H1 (cell line): ENCODE measurements at regions not wholly inside any gene's neighbourhood (a gene's known extent, or its start where the extent isn't known, plus 50 kb on each side); places are given as distances from the start of the nearest gene placed in this dataset.

Experiments
- CTCF ChIA-PET: fragments of 300-600 bp; sonication (Branson Sonifier 250); formaldehyde crosslinking; loops from one replicate; lab custom pipeline; 2021; ENCODE audit not compliant: partially characterized antibody; lab: Charles Lee
- POLR2A ChIA-PET: fragments of 300-600 bp; sonication (Branson Sonifier 250); formaldehyde crosslinking; loops from one replicate; lab custom pipeline; 2021; ENCODE audit warnings: inconsistent platforms; ENCODE audit not compliant: partially characterized antibody; lab: Charles Lee
- DNase-seq, 2 experiments: peaks; one replicate each; pipeline versions ENCODE4 v3.0.0 to v3.0.0-alpha.2; 2010 to 2022; ENCODE audit warnings: low spot score in 2 of 2, low read depth in 1 of 2, mixed read lengths in 1 of 2
- FAIRE-seq: peaks from 2 replicates; lab custom pipeline; 2011; peaks lifted over from hg19 to GRCh38; lab: Jason Lieb, UNC
- H2AFZ ChIP-seq: 2 replicates; pipeline ENCODE4 v1.8.1; 2012; ENCODE audit warnings: low read length, inconsistent platforms
- H2AK5ac ChIP-seq: 2 replicates; pipeline ENCODE4 v1.6.1; 2013; ENCODE audit warnings: low read depth, low read length
- H2BK120ac ChIP-seq: replicated peaks from 2 replicates; pipeline ENCODE3; 2013; ENCODE audit warnings: low read depth, low read length, inconsistent platforms
- H2BK12ac ChIP-seq: 2 replicates; pipeline ENCODE4 v1.6.1; 2013; ENCODE audit warnings: low read depth, low read length
- H2BK15ac ChIP-seq: 2 replicates; pipeline ENCODE4 v1.6.1; 2013; ENCODE audit warnings: low read length
- H2BK20ac ChIP-seq: 2 replicates; pipeline ENCODE4 v1.6.1; 2013; ENCODE audit warnings: low read length
- H2BK5ac ChIP-seq: 2 replicates; pipeline ENCODE4 v1.6.1; 2013; ENCODE audit warnings: low read depth, low read length
- H3K14ac ChIP-seq: 2 replicates; pipeline ENCODE4 v1.6.1; 2013; ENCODE audit warnings: inconsistent platforms; ENCODE audit not compliant: insufficient read length
- H3K18ac ChIP-seq: 2 replicates; pipeline ENCODE4 v1.6.1; 2013; ENCODE audit warnings: low read length; ENCODE audit errors: extremely low read depth
- H3K23ac ChIP-seq: 2 replicates; pipeline ENCODE4 v1.6.1; 2013; ENCODE audit warnings: inconsistent platforms; ENCODE audit not compliant: insufficient read length
- H3K23me2 ChIP-seq: 2 replicates; pipeline ENCODE4 v1.6.1; 2013; ENCODE audit warnings: low read depth, low read length
- H3K27ac ChIP-seq: 2 replicates; pipeline ENCODE4 v1.6.1; 2011; ENCODE audit warnings: low read depth, low read length, inconsistent platforms
- H3K27me3 ChIP-seq, 4 experiments: replicated peaks in 1 of 4; 1 replicate in 1 of 4; 2 replicates in 3 of 4; pipeline versions ENCODE4 v1.6.1 to v1.8.1; 2011 to 2013; ENCODE audit warnings: low read length in 3 of 4, mild to moderate bottlenecking in 3 of 4, inconsistent platforms in 2 of 4, mixed read lengths in 2 of 4, moderate library complexity in 1 of 4; ENCODE audit not compliant: control insufficient read depth in 3 of 4, insufficient read depth in 3 of 4; ENCODE audit errors: extremely low read depth in 1 of 4
- H3K36me3 ChIP-seq, 4 experiments: 2 replicates each; pipeline versions ENCODE4 v1.6.1 to v1.8.1; 2011 to 2013; ENCODE audit warnings: mild to moderate bottlenecking in 4 of 4, low read length in 3 of 4, moderate library complexity in 2 of 4, control low read depth in 1 of 4, inconsistent platforms in 1 of 4; ENCODE audit not compliant: insufficient read depth in 4 of 4, control insufficient read depth in 2 of 4
- H3K4ac ChIP-seq: replicated peaks from 2 replicates; pipeline ENCODE3; 2013; ENCODE audit warnings: low read length, low read depth, mixed read lengths, inconsistent platforms; ENCODE audit not compliant: insufficient read length
- H3K4me1 ChIP-seq, 4 experiments: replicated peaks in 1 of 4; 1 replicate in 1 of 4; 2 replicates in 3 of 4; pipeline versions ENCODE4 v1.6.1 to v1.8.1; 2011 to 2013; ENCODE audit warnings: low read length in 3 of 4, inconsistent platforms in 2 of 4, mixed read lengths in 1 of 4; ENCODE audit not compliant: insufficient read depth in 4 of 4, control insufficient read depth in 3 of 4
- H3K4me2 ChIP-seq, 2 experiments: 2 replicates each; pipeline versions ENCODE4 v1.6.1 to v1.8.1; 2011 to 2013; ENCODE audit warnings: low read depth in 2 of 2, low read length in 2 of 2, control low read depth in 1 of 2, inconsistent platforms in 1 of 2, mild to moderate bottlenecking in 1 of 2; ENCODE audit not compliant: insufficient read depth in 1 of 2
- H3K4me3 ChIP-seq, 4 experiments: fragments of 200-600, 300-600 bp in 1 of 4; sonication (generic), shearing (Covaris generic), sonication (Bioruptor Twin) in 1 of 4; 2 replicates each; pipeline versions ENCODE4 v1.5.1 to v1.8.1; 2011 to 2016; ENCODE audit warnings: low read length in 4 of 4, low read depth in 3 of 4, control low read depth in 2 of 4, inconsistent platforms in 2 of 4, mild to moderate bottlenecking in 2 of 4, mixed read lengths in 1 of 4, moderate library complexity in 1 of 4; ENCODE audit not compliant: insufficient read depth in 2 of 4; ENCODE audit errors: extremely low read depth in 1 of 4
- H3K56ac ChIP-seq: replicated peaks from 2 replicates; pipeline ENCODE3; 2013; ENCODE audit warnings: low read depth, mild to moderate bottlenecking, mixed read lengths, low read length, inconsistent platforms; ENCODE audit not compliant: insufficient read length
- H3K79me1 ChIP-seq: 2 replicates; pipeline ENCODE4 v1.6.1; 2013; ENCODE audit warnings: low read depth, low read length, control low read depth
- H3K79me2 ChIP-seq, 2 experiments: 2 replicates each; pipeline versions ENCODE4 v1.6.1 to v1.8.1; 2012 to 2013; ENCODE audit warnings: low read length in 2 of 2, mild to moderate bottlenecking in 2 of 2, inconsistent platforms in 1 of 2; ENCODE audit not compliant: insufficient read depth in 2 of 2, control insufficient read depth in 1 of 2
- H3K9ac ChIP-seq, 4 experiments: replicated peaks in 1 of 4; 1 replicate in 1 of 4; 2 replicates in 3 of 4; pipeline versions ENCODE4 v1.6.1 to v1.8.1; 2011 to 2013; ENCODE audit warnings: low read depth in 3 of 4, low read length in 3 of 4, control low read depth in 2 of 4, mild to moderate bottlenecking in 2 of 4, moderate library complexity in 2 of 4, inconsistent platforms in 1 of 4; ENCODE audit errors: extremely low read depth in 1 of 4
- H3K9me3 ChIP-seq, 2 experiments: 2 replicates each; pipeline versions ENCODE4 v1.6.1 to v1.8.1; 2012 to 2013; ENCODE audit warnings: mild to moderate bottlenecking in 2 of 2, moderate library complexity in 2 of 2, control low read depth in 1 of 2, inconsistent platforms in 1 of 2, low read depth in 1 of 2, low read length in 1 of 2, mixed read lengths in 1 of 2; ENCODE audit not compliant: insufficient read depth in 2 of 2
- H4K20me1 ChIP-seq, 2 experiments: replicated peaks in 1 of 2; 2 replicates each; pipeline versions ENCODE3 to v1.8.1; 2011 to 2013; ENCODE audit warnings: inconsistent platforms in 2 of 2, low read length in 2 of 2, mild to moderate bottlenecking in 1 of 2; ENCODE audit not compliant: insufficient read depth in 2 of 2, control insufficient read depth in 1 of 2
- H4K5ac ChIP-seq: 2 replicates; pipeline ENCODE4 v1.6.1; 2013; ENCODE audit warnings: low read length, low read depth, mixed read lengths, inconsistent platforms; ENCODE audit not compliant: insufficient read length
- H4K8ac ChIP-seq: 2 replicates; pipeline ENCODE4 v1.8.0; 2013; ENCODE audit warnings: mild to moderate bottlenecking, moderate library complexity, low read length, inconsistent platforms; ENCODE audit not compliant: insufficient read depth; ENCODE audit errors: extremely low read depth
- H4K91ac ChIP-seq: replicated peaks from 2 replicates; pipeline ENCODE3; 2013; ENCODE audit warnings: low read length, mixed read lengths, inconsistent platforms; ENCODE audit not compliant: insufficient read length
- BACH1 ChIP-seq: IDR thresholded peaks from 2 replicates; pipeline ENCODE4 v1.6.1; 2012; ENCODE audit warnings: low read length, improper control_type of control experiment
- BCL11A ChIP-seq, 2 experiments: IDR thresholded peaks; one replicate each; pipeline ENCODE4 v1.6.1; 2011; ENCODE audit warnings: low read depth in 2 of 2, low read length in 2 of 2, mild to moderate bottlenecking in 2 of 2
- BRCA1 ChIP-seq: IDR thresholded peaks from 2 replicates; pipeline ENCODE4 v1.6.1; 2012; ENCODE audit warnings: low read depth, low read length, improper control_type of control experiment
- CBX8 ChIP-seq: fragments of 300-800, 300-1000 bp; sonication (generic); IDR thresholded peaks from 2 replicates; pipeline ENCODE4 v1.7.1; 2016; ENCODE audit warnings: low read depth, low read length, borderline replicate concordance
- CTBP2 ChIP-seq: IDR thresholded peaks from 2 replicates; pipeline ENCODE4 v1.7.0; 2011; ENCODE audit warnings: borderline replicate concordance, mild to moderate bottlenecking, moderate library complexity, mixed read lengths, low read length; ENCODE audit not compliant: insufficient read depth, insufficient read length
- EZH2 ChIP-seq: fragments of 200-600 bp; sonication (generic); IDR thresholded peaks from 2 replicates; pipeline ENCODE4 v1.7.1; 2012; ENCODE audit warnings: low read depth, mild to moderate bottlenecking, moderate library complexity, low read length, inconsistent platforms; ENCODE audit not compliant: severe bottlenecking
- HDAC2 ChIP-seq, 2 experiments: fragments of 300-600 bp in 1 of 2; sonication (generic) in 1 of 2; IDR thresholded peaks; 2 replicates each; pipeline ENCODE4 v1.6.1; 2011 to 2012; ENCODE audit warnings: low read depth in 2 of 2, low read length in 2 of 2, mild to moderate bottlenecking in 2 of 2, moderate library complexity in 2 of 2, borderline replicate concordance in 1 of 2, inconsistent platforms in 1 of 2
- JUN ChIP-seq: IDR thresholded peaks from 2 replicates; pipeline ENCODE4 v1.6.1; 2011; ENCODE audit warnings: low read depth, mild to moderate bottlenecking, improper control_type of control experiment, low read length
- MAFK ChIP-seq: IDR thresholded peaks from 2 replicates; pipeline ENCODE4 v1.6.1; 2012; ENCODE audit warnings: low read depth, mild to moderate bottlenecking, improper control_type of control experiment, low read length
- SAP30 ChIP-seq: fragments of 300-600 bp; sonication (generic); IDR thresholded peaks from 2 replicates; pipeline ENCODE4 v1.7.1; 2012; ENCODE audit warnings: low read length, moderate library complexity, mild to moderate bottlenecking, inconsistent platforms; ENCODE audit not compliant: insufficient read depth, insufficient replicate concordance
- SUZ12 ChIP-seq: fragments of 200-600 bp; sonication (generic); IDR thresholded peaks from 2 replicates; pipeline ENCODE4 v1.6.1; 2012; ENCODE audit warnings: mild to moderate bottlenecking, inconsistent platforms, low read length, moderate library complexity, mixed read lengths
- TBP ChIP-seq: IDR thresholded peaks from 2 replicates; pipeline ENCODE4 v1.6.1; 2011; ENCODE audit warnings: low read depth, low read length, improper control_type of control experiment
- WGBS, 2 experiments: shearing (Covaris generic) in 1 of 2; methylation state at CpG; one replicate each; pipeline versions ENCODE4 v1.1.6 to v1.1.7; 2013 to 2015; ENCODE audit warnings: low lambda C conversion rate in 2 of 2, mixed read lengths in 2 of 2, inconsistent platforms in 1 of 2, low coverage in 1 of 2, missing lambda C conversion rate in 1 of 2; ENCODE audit not compliant: insufficient replicate concordance in 2 of 2, insufficient coverage in 1 of 2, insufficient read length in 1 of 2; ENCODE audit errors: extremely low coverage in 1 of 2, missing lambda C conversion rate in 1 of 2; 5-methylcytosine and 5-hydroxymethylcytosine counted together

DNA sequence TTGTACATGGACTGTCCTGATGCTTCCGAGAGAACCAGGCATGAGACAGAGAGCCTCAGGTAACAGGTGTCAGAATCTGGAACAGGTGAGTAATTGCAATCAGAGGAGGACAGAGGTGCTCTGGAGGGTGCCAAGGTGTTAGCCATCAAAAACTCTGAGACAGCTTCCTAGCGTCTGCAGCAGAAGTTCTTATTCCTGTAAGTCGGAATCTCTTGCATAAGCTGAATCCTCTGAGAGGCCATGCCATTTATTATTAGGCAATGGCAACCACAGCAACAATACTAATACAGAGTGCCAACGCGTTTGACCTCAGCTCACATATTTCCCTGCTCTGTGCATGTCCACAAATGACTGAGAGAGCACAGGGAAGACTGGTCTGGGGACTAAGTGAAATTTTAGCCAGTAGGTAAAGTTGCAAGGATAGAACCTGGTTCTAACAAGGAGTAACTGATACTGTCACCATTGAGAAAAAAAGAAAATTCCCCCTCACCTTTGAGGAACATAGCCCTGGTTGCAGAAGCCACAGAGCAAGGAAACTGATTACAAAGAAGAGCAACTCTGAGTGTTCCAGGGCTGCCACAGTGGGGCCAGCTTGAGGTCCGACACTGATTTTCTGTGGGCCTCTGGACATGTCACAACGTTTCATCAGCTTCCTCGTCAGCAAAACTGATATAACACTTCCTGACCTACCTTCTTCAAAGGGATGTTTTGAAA is 55.1 kb upstream of the ACSL3 start:
- FAIRE-seq (no peak), DNase-seq (no peak)
- no peak overlapping the region for H2BK120ac ChIP-seq
- H3K27me3 ChIP-seq: no peaks in the 10 kb centered on the region
- H3K9ac ChIP-seq: no peak overlapping the region
- no peak overlapping the region for H2BK12ac ChIP-seq
- no peaks in the 10 kb centered on the region for H3K79me1 ChIP-seq
- H4K20me1 ChIP-seq: no peaks in the 10 kb centered on the region
- H3K14ac ChIP-seq: no peak overlapping the region
- no peaks in the 10 kb centered on the region for H3K36me3 ChIP-seq
- no peak overlapping the region for H3K4ac ChIP-seq
- no peak overlapping the region for H2AK5ac ChIP-seq
- POLR2A ChIA-PET: no interaction called here
- WGBS, 2 experiments: 94% methylated on average over 8 of the region's 8 CpGs; no CpG with 5 or more reads in 1 of the 2 experiments
- no peak for TF ChIP-seq HDAC2 (IDR thresholded peaks at IDR 0.05; ENCODE audit: borderline replicate concordance in 1 of 2, low read depth in 2 of 2, low read length in 2 of 2)
- no peak for TF ChIP-seq JUN
- TF ChIP-seq BCL11A (IDR thresholded peaks at IDR 0.05; ENCODE audit: low read depth in 2 of 2, low read length in 2 of 2): no peak
- TF ChIP-seq MAFK: no peak
- TF ChIP-seq TBP: no peak
- TF ChIP-seq EZH2: no peak
- TF ChIP-seq SUZ12: no peak
- TF ChIP-seq CTBP2: no peak
- no peak for TF ChIP-seq BACH1
- no peak for TF ChIP-seq CBX8
- TF ChIP-seq SAP30: no peak
- no peak for TF ChIP-seq BRCA1
- H3K4me1 ChIP-seq: no peaks in the 10 kb centered on the region
- no peak overlapping the region for H3K56ac ChIP-seq
- no peaks in the 10 kb centered on the region for H3K9me3 ChIP-seq
- H2BK20ac ChIP-seq: no peak overlapping the region
- no peak overlapping the region for H3K18ac ChIP-seq
- H2AFZ ChIP-seq: no peak overlapping the region
- H3K79me2 ChIP-seq: no peaks in the 10 kb centered on the region
- no peak overlapping the region for H2BK5ac ChIP-seq
- no peak overlapping the region for H2BK15ac ChIP-seq
- H3K27ac ChIP-seq: no peak overlapping the region
- CTCF ChIA-PET: interaction anchor here (1.2 to 5.1 kb wide), 3 partner anchors 8 to 133 kb away, joined by 3 to 27 read pairs (median 3); no protein-coding TSS in a partner anchor
- no peak overlapping the region for H4K5ac ChIP-seq
- H4K8ac ChIP-seq: no peak overlapping the region
- H3K23me2 ChIP-seq: no peaks in the 10 kb centered on the region
- H3K4me3 ChIP-seq: no peak overlapping the region
- no peak overlapping the region for H3K23ac ChIP-seq
- no peak overlapping the region for H4K91ac ChIP-seq
- H3K4me2 ChIP-seq: no peak overlapping the region
